HG02943 (cell line): ENCODE measurements at regions not wholly inside any gene's neighbourhood (a gene's known extent, or its start where the extent isn't known, plus 50 kb on each side); places are given as distances from the start of the nearest gene placed in this dataset.

Experiments
- ATAC-seq: cut with Tn5 transposase; IDR thresholded peaks from one replicate; pipeline ENCODE4 v1.9.1; 2021; ENCODE audit warnings: mild to moderate bottlenecking, low read depth, moderate library complexity; ENCODE audit not compliant: unreplicated experiment

GRCh38 chr13:82900453-82900852 is 981.8 kb downstream of the SLITRK1 start:
- ATAC-seq, result no peak

DNA sequence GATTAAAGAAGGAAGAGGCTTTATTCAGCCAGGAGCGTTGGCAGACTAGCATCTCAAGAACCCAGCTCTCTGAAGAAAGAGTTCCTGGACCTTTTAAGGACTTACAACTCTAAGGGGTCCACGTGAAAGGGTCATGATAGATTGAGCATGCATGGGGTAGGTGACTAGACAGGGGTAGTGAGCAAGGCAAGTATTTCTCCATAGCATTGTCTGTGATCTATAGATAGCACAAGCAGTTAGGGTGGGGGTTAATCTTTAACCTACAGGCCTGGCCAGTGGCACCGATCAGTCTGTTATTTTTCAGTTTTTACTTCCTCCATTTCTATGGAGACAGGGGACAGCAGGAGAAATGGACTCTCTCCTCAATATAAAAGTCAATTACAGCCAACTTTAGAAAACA is 983.7 kb downstream of the SLITRK1 start:
- no peak for ATAC-seq

DNA sequence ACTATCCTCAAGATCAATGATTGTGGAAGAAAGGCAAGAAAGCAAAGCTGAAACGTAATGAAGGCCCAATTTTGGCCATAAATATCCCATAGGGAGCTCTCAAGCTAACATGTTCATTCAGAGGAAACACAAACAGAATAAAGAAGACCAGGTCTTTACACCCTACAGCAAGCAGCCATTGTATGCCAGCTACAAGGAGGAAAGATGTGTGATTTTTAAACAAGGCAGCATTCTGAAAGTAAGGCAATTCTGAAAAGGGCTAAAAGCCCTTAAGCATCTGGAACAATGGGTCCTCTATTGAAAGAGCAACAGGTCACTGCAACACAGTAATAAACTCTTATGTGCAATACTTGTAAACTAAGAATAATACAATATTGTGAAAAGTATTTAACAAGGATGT is 1002.4 kb downstream of the SLITRK1 start:
- ATAC-seq, result no peak

- no peak for ATAC-seq
Measured at GRCh38 chr13:82878536-82878935, 1003.7 kb downstream of the SLITRK1 start.

DNA sequence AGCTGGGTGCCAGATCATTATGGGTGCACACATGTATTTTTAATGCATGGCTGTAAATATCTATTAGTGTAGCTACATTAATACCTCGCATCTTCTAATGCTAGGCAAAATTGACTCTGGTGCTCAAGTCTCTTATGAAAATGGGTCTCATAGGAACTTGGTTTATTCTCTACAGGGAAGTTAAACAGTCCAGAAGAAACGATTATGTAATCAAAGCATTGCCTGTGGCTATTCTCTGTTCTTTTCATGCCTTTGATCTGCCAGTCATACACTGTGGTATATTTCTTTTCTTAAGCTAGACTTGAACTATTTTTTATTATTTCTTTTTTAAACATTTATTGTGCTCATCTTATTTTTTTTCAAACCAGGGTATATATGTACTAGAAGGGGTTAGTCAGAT is 1015.0 kb downstream of the SLITRK1 start:
- no peak for ATAC-seq

- ATAC-seq, result no peak
Measured at GRCh38 chr13:82850644-82851043, 1031.6 kb downstream of the SLITRK1 start.

- no peak for ATAC-seq
Measured at GRCh38 chr13:82848766-82849165, 1033.5 kb downstream of the SLITRK1 start.

DNA sequence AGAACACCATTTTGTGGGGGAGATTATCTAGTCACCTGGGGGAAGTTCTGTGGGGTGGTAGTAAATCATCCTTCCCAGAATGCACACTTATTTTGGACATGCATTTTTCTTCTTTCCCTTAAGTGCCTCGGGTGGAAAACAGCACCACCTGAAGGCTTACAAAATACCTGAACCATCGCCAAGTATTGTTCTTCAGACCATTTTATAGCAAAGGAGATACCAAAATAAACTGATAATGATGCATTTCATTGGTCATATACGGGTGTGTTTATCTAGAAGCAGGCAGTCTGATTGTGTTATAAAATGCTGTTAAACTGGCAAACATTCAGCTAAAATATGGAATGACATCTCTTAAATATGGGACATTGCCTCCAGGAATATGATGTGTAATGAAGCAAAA is 1034.7 kb downstream of the SLITRK1 start:
- ATAC-seq, result no peak

DNA sequence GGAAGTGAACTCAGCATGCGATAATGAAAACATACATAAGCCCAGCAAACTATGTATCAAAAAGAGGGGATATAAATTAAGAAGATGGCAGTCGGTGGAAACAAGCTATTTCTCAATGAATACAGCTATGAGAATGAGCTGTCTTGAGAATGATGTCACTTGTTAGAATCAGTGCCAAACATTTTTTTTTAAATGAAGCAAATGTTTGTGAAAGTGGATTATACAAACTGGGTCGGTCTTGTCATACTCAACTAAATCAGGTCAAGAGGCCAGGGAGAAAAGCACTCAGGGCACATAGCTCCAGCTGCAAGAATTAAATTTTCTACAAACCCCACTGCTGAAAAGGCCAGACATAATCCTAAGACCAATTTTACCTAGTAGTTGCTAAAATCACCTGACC is 1048.4 kb downstream of the SLITRK1 start:
- ATAC-seq, result no peak

DNA sequence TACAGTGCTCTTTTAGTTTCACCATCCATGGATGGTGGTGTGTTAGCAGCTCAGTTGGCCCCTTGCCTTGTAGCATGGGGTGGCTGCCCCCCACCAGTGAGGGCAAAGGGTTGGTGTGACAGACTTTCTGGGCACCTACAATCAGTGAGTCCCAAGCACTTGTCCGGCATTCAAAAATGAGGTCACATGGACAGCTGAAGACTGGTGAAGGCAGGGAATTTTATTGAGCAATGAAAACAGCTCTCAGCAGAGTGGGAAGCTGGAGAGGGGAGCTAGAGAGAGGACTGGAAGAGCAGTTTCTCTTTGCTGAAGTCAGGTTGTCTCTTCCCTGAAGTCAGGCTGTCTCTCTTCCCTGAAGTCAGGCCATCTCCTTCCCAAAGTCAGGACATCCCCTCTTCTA is 1053.2 kb downstream of the SLITRK1 start:
- ATAC-seq, result no peak

- ATAC-seq, result no peak
Measured at GRCh38 chr13:82827724-82828123, 1054.5 kb downstream of the SLITRK1 start.

DNA sequence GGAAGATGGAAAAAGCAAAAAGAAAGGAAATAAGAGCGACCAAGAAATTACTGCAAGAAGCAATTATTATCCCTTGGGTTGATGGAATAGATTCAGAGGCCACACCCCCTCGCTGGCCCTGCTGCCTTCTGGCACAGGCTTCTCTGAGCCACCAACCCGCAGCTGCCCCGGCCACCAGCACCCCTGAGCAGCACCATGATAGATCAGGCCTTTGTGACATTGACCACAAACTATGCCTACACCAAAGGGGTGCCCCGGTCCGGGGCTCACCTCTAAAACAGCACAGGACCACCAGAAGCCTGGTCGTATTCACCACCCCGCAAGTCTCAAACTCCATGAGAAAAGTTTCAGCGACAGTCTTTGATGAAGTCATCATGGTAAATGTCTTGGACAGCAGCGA is 1059.3 kb downstream of the SLITRK1 start:
- ATAC-seq, result no peak

DNA sequence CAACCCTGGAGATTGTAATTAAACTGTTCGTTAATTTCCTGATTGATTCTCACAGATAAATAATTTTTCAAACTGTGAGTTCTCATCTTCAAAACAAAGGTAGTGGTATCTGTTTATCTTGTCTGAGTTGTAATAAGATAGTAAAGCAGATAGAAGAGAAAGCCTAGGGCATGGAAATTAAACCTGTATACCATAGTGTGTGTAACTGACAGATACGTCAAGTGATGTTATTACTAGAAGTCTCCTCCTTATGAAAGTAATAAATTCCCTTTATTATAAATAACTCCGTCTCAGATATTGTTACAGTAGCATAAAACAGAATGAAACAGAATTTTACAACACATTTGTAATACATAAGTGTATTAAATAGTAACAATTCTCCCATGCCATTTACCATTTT is 1065.1 kb downstream of the SLITRK1 start:
- ATAC-seq, result no peak

- no peak for ATAC-seq
Measured at GRCh38 chr13:82815791-82816190, 1066.5 kb downstream of the SLITRK1 start.

- no peak for ATAC-seq
Measured at GRCh38 chr13:82803341-82803740, 1078.9 kb downstream of the SLITRK1 start.

DNA sequence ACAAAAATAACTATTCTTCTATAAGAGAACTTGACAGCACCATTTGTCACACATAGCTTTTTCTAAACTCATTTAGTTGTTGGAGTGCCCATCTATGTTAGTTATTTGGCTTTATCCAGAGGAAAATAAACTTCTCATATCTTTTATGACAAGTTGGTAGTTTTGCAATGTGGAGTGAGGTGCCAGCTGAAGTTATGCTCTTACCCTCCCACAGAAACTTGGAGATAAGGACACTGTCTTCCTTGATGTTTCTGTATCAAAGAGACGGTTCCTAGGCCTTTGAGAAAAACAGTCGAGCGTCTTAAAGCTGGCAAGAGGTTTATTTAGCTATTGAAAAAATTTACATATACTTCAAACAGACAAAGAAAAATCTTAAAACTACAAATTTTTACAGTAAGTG is 1079.7 kb downstream of the SLITRK1 start:
- no peak for ATAC-seq

DNA sequence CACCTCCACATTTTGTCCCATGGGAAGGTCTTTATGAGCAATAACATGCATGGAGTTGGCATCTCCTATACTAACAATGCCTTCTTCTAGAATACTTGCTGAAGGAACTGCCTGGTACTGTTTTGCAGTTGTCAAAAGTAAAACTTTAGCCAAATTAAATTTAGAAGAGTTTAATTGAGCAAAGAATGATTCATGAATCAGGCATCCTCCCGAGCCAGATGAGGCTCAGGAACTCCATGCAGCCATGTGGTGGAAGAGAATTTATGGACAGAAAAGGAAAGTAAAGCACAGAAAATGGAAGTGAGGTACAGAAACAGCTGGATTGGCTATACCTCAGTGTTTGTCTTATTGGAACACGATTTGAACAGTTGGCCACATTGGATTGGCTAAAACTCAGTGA is 1081.9 kb downstream of the SLITRK1 start:
- no peak for ATAC-seq

- ATAC-seq, result no peak
Measured at GRCh38 chr13:82797876-82798275, 1084.4 kb downstream of the SLITRK1 start.

DNA sequence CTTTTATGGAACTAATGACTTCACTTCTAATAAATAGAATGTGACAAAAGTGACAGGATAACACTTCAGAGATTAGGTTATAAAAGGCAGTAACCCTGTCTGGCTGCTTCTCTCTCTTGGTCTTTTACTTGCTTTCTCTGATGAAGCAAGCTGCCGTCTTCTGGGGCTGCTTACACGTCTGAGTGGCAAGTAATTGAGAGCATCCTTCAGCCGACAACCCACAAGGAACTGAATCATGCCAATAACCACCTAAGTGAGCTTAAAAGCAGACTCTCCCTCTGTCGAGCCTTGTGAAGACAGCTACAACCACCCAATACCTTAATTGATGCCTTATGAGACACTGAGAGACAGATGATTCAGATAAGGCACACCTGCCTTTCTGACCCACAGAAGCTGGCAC is 1091.2 kb downstream of the SLITRK1 start:
- ATAC-seq, result no peak

DNA sequence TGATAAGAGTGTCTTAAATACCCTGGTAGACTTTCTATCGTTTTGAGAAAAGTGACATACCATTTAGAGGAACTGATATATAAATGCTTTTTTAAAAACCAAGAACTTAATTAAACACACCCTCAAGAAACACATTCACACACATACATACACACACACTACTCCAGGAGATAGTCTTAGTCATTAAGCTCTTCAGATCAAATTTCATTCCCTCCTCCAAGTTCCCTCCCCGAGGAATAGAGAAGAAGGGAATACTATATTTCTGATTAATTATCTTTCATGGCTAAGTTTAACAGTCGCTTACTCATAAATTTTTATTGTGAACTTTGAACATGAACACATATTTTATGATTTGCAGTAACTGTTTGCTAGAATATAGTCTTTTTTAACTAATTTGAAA is 1109.5 kb downstream of the SLITRK1 start:
- ATAC-seq, result no peak

DNA sequence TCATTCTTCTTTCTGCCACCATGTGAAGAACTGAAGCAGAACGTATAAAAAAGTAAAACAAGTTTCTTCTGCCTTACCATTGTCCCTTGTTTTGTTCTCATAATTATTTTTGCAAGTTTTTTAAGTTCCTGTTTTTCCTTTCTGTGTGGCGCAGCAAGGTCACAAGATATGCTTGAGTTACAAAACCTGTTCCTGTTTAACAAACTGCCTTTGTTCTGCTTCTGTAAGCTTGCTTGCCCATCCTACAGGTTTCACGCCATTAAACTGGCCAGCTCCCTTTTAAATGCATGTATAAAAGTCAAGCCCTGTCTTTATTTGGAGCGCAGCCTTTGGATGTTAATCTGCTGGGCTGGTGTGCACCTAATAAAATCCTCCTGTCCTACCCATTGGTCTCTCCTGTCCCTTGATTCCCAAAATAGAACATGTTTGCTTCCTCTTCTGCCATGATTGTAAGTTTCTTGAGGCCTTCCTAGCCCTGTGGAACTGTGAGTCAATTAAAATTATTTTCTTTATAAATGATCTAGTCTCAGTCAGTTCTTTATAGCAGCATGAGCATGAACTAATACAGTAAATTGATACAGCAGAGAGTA is 1115.4 kb downstream of the SLITRK1 start:
- ATAC-seq, result no peak

DNA sequence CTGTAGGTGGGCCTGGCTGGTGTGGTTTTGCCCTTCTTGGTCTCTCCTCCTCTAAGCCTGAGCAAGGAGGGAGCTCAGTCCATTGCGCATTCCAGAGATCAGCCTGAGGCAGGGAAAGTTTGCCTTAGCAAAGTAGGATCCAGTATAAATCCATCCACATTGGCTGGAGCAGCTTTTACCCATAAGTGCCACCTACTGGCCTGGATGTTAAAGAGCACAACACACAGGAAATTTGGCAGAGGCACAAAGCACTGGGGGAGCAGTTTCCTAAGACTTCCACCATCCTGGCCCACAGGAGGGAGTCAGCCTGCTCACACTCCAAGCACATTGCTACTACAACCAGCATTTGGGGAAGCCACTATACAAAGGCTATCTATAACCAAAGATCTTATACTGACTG is 1124.2 kb downstream of the SLITRK1 start:
- ATAC-seq, result no peak

- no peak for ATAC-seq
Measured at GRCh38 chr13:82751206-82751605, 1131.1 kb downstream of the SLITRK1 start.
